HEK293 (cell line): ENCODE measurements at regions not wholly inside any gene's neighbourhood (a gene's known extent, or its start where the extent isn't known, plus 50 kb on each side); places are given as distances from the start of the nearest gene placed in this dataset.

Experiments used
- CTCF ChIA-PET: fragments of 350-600 bp; formaldehyde crosslinking; extraction: SDS; loops from one replicate; lab custom pipeline; 2021; ENCODE audit warnings: antibody characterized with exemption; lab: Yijun Ruan, JAX
- POLR2A ChIA-PET: fragments of 300-600 bp; formaldehyde crosslinking; extraction: SDS; loops from one replicate; lab custom pipeline; 2020; ENCODE audit warnings: antibody characterized with exemption, inconsistent platforms; lab: Yijun Ruan, JAX
- H3K27ac ChIP-seq: fragments of 200-500 bp; sonication (Bioruptor generic); 2 replicates; pipeline ENCODE4 v1.5.1; 2014; ENCODE audit warnings: low read depth, low read length, control low read depth, inconsistent platforms; ENCODE audit errors: extremely low read depth
- H3K36me3 ChIP-seq, 2 experiments: fragments of 200-500 bp in 1 of 2; sonication (Bioruptor generic) in 1 of 2; 1 replicate in 1 of 2; 2 replicates in 1 of 2; pipeline ENCODE4 v1.5.1; 2014 to 2017; ENCODE audit warnings: inconsistent platforms in 2 of 2, low read length in 2 of 2; ENCODE audit not compliant: control insufficient read depth in 2 of 2, insufficient read depth in 1 of 2
- H3K4me1 ChIP-seq: fragments of 200-500 bp; sonication (Bioruptor generic); 2 replicates; pipeline ENCODE4 v1.5.1; 2014; ENCODE audit warnings: mild to moderate bottlenecking, low read length, inconsistent platforms; ENCODE audit not compliant: control insufficient read depth, insufficient read depth
- H3K4me3 ChIP-seq: 2 replicates; pipeline ENCODE4 v1.5.1; 2011; ENCODE audit warnings: low read depth, mild to moderate bottlenecking, control low read depth, low read length, moderate library complexity
- H3K9me3 ChIP-seq: fragments of 200-500 bp; sonication (Bioruptor generic); 2 replicates; pipeline ENCODE4 v1.5.1; 2014; ENCODE audit warnings: low read depth, low read length, inconsistent platforms; ENCODE audit not compliant: control insufficient read depth, insufficient read depth
- AEBP2 ChIP-seq: fragments of 450-650 bp; formaldehyde crosslinking; IDR thresholded peaks from 2 replicates; pipeline ENCODE4 v1.5.1; 2016; ENCODE audit warnings: missing biosample characterization, missing genetic modification characterization, borderline replicate concordance
- BCL11B ChIP-seq: fragments of 450-650 bp; formaldehyde crosslinking; IDR thresholded peaks from 2 replicates; pipeline ENCODE4 v1.5.1; 2016; ENCODE audit warnings: low read depth, missing biosample characterization, missing genetic modification characterization
- FEZF1 ChIP-seq: fragments of 450-650 bp; formaldehyde crosslinking; IDR thresholded peaks from 2 replicates; pipeline ENCODE4 v1.5.1; 2016; ENCODE audit warnings: missing biosample characterization, missing genetic modification characterization
- GFI1B ChIP-seq: fragments of 450-650 bp; formaldehyde crosslinking; IDR thresholded peaks from 2 replicates; pipeline ENCODE4 v1.5.1; 2016; ENCODE audit warnings: missing biosample characterization, missing genetic modification characterization
- HOXD13 ChIP-seq: sonication (generic); formaldehyde crosslinking; IDR thresholded peaks from 2 replicates; pipeline ENCODE4 v1.8.0; 2022; ENCODE audit warnings: missing genetic modification reagents, borderline replicate concordance
- KLF7 ChIP-seq: fragments of 450-650 bp; formaldehyde crosslinking; IDR thresholded peaks from 2 replicates; pipeline ENCODE4 v1.5.1; 2016; ENCODE audit warnings: missing biosample characterization, missing genetic modification characterization, borderline replicate concordance
- MEIS1 ChIP-seq: sonication (generic); formaldehyde crosslinking; IDR thresholded peaks from 2 replicates; pipeline ENCODE4 v1.8.1; 2022; ENCODE audit warnings: missing genetic modification reagents, mild to moderate bottlenecking, borderline replicate concordance
- PRDM1 ChIP-seq: fragments of 450-650 bp; formaldehyde crosslinking; IDR thresholded peaks from 2 replicates; pipeline ENCODE4; 2016; ENCODE audit warnings: missing biosample characterization, missing genetic modification characterization
- SP2 ChIP-seq: fragments of 450-650 bp; formaldehyde crosslinking; IDR thresholded peaks from 2 replicates; pipeline ENCODE4 v1.5.1; 2016; ENCODE audit warnings: missing biosample characterization, missing genetic modification characterization
- SP3 ChIP-seq: fragments of 450-650 bp; formaldehyde crosslinking; IDR thresholded peaks from 2 replicates; pipeline ENCODE4 v1.5.1; 2016; ENCODE audit warnings: missing biosample characterization, missing genetic modification characterization
- YY2 ChIP-seq: fragments of 450-650 bp; formaldehyde crosslinking; IDR thresholded peaks from 2 replicates; pipeline ENCODE4 v1.5.1; 2016; ENCODE audit warnings: missing biosample characterization, missing genetic modification characterization
- ZBTB8A ChIP-seq: fragments of 450-650 bp; formaldehyde crosslinking; IDR thresholded peaks from 2 replicates; pipeline ENCODE4 v1.5.1; 2016; ENCODE audit warnings: missing biosample characterization, missing genetic modification characterization
- ZNF211 ChIP-seq: fragments of 450-650 bp; formaldehyde crosslinking; IDR thresholded peaks from 2 replicates; pipeline ENCODE4 v1.5.1; 2016; ENCODE audit warnings: low read depth, missing biosample characterization, missing genetic modification characterization
- ZNF266 ChIP-seq: fragments of 450-650 bp; formaldehyde crosslinking; IDR thresholded peaks from 2 replicates; pipeline ENCODE4 v1.5.1; 2016; ENCODE audit warnings: missing biosample characterization, missing genetic modification characterization, low read depth
- ZNF302 ChIP-seq: fragments of 450-650 bp; formaldehyde crosslinking; IDR thresholded peaks from 2 replicates; pipeline ENCODE4 v1.5.1; 2016; ENCODE audit warnings: missing biosample characterization, missing genetic modification characterization, low read depth
- ZNF335 ChIP-seq: fragments of 450-650 bp; formaldehyde crosslinking; conservative IDR thresholded peaks from 2 replicates; pipeline ENCODE4 v1.5.1; 2016; ENCODE audit warnings: missing biosample characterization, missing genetic modification characterization
- ZNF350 ChIP-seq: fragments of 450-650 bp; formaldehyde crosslinking; IDR thresholded peaks from 2 replicates; pipeline ENCODE4 v1.5.0; 2017; ENCODE audit warnings: missing biosample characterization, mild to moderate bottlenecking, missing genetic modification characterization
- ZNF366 ChIP-seq: fragments of 450-650 bp; formaldehyde crosslinking; conservative IDR thresholded peaks from 2 replicates; pipeline ENCODE4 v1.5.1; 2016; ENCODE audit warnings: missing biosample characterization, missing genetic modification characterization
- ZNF416 ChIP-seq: fragments of 450-650 bp; formaldehyde crosslinking; IDR thresholded peaks from 2 replicates; pipeline ENCODE4 v1.5.1; 2016; ENCODE audit warnings: missing biosample characterization, missing genetic modification characterization
- ZNF426 ChIP-seq: fragments of 450-650 bp; formaldehyde crosslinking; IDR thresholded peaks from 2 replicates; pipeline ENCODE4 v1.5.1; 2017; ENCODE audit warnings: missing biosample characterization, missing genetic modification characterization, mild to moderate bottlenecking, inconsistent platforms, moderate library complexity
- ZNF433 ChIP-seq: fragments of 450-650 bp; formaldehyde crosslinking; IDR thresholded peaks from 2 replicates; pipeline ENCODE4 v1.5.1; 2016; ENCODE audit warnings: missing biosample characterization, missing genetic modification characterization, low read depth
- ZNF514 ChIP-seq: fragments of 450-650 bp; formaldehyde crosslinking; IDR thresholded peaks from 2 replicates; pipeline ENCODE4 v1.5.1; 2016; ENCODE audit warnings: missing biosample characterization, missing genetic modification characterization
- ZNF544 ChIP-seq: fragments of 450-650 bp; formaldehyde crosslinking; IDR thresholded peaks from 2 replicates; pipeline ENCODE4 v1.5.0; 2017; ENCODE audit warnings: missing biosample characterization, missing genetic modification characterization
- ZNF555 ChIP-seq: fragments of 450-650 bp; formaldehyde crosslinking; conservative IDR thresholded peaks from 2 replicates; pipeline ENCODE4 v1.5.1; 2017; ENCODE audit warnings: missing biosample characterization, mild to moderate bottlenecking, missing genetic modification characterization, inconsistent platforms
- ZNF585B ChIP-seq: fragments of 450-650 bp; formaldehyde crosslinking; IDR thresholded peaks from 2 replicates; pipeline ENCODE4 v1.5.1; 2016; ENCODE audit warnings: missing biosample characterization, missing genetic modification characterization
- ZNF670 ChIP-seq: fragments of 450-650 bp; formaldehyde crosslinking; IDR thresholded peaks from 2 replicates; pipeline ENCODE4 v1.5.1; 2016; ENCODE audit warnings: missing biosample characterization, missing genetic modification characterization, low read depth
- ZNF776 ChIP-seq: fragments of 450-650 bp; formaldehyde crosslinking; IDR thresholded peaks from 2 replicates; pipeline ENCODE4 v1.5.0; 2017; ENCODE audit warnings: missing biosample characterization, missing genetic modification characterization, borderline replicate concordance
- ZNF830 ChIP-seq: fragments of 450-650 bp; IDR thresholded peaks from 2 replicates; pipeline ENCODE4 v1.5.0; 2018; ENCODE audit warnings: missing biosample characterization, missing genetic modification characterization, low read depth, mild to moderate bottlenecking, moderate library complexity
- ZSCAN5A ChIP-seq: fragments of 450-650 bp; formaldehyde crosslinking; IDR thresholded peaks from 2 replicates; pipeline ENCODE4 v1.5.1; 2016; ENCODE audit warnings: missing biosample characterization, missing genetic modification characterization
- TF ChIP-seq, protein P1 (sequence below): fragments of 450-650 bp; formaldehyde crosslinking; IDR thresholded peaks from 2 replicates; pipeline ENCODE4 v1.5.1; 2016; ENCODE audit warnings: missing biosample characterization, missing genetic modification characterization, low read depth
- TF ChIP-seq, protein P2 (sequence below): fragments of 450-650 bp; formaldehyde crosslinking; IDR thresholded peaks from 2 replicates; pipeline ENCODE4 v1.5.1; 2016; ENCODE audit warnings: missing biosample characterization, missing genetic modification characterization

GRCh38 chr3:103365467-103365866 is 930.7 kb downstream of the ZPLD1 start:
- Histone ChIP-seq H3K4me1 (no peaks in the 10 kb centered on the region), H3K4me3 (no peak overlapping the region), H3K27ac (no peak overlapping the region), H3K9me3 (no peaks in the 10 kb centered on the region), H3K36me3 (no peaks in the 10 kb centered on the region)
- ChIA-PET CTCF (no interaction called here), POLR2A (no interaction called here)
- TF ChIP-seq KLF7 (no peak), ZNF211 (tag by site-specific recombination) (no peak), ZNF776 (tag by site-specific recombination) (no peak), MEIS1 (CRISPR knock-in tag) (no peak)

DNA sequence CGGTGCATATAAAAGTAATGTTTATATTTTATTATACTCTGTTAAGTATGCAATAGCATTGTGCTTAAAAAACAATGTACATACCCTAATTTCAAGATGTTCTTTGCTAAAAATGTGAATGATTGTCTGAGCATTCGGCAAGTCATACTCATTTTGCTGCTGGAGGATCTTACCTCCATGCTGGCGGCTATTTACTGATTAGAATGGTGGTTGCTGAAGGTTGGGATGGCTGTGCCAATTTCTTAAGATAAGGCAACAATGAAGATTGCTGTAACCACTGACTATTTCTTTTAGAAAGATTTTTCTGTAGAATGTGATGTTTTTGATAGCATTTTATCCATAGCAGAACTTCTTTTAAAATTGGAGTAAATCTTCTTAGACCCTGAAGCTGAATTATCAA is 932.7 kb downstream of the ZPLD1 start:
- POLR2A ChIA-PET = no interaction called here
- CTCF ChIA-PET = no interaction called here

DNA sequence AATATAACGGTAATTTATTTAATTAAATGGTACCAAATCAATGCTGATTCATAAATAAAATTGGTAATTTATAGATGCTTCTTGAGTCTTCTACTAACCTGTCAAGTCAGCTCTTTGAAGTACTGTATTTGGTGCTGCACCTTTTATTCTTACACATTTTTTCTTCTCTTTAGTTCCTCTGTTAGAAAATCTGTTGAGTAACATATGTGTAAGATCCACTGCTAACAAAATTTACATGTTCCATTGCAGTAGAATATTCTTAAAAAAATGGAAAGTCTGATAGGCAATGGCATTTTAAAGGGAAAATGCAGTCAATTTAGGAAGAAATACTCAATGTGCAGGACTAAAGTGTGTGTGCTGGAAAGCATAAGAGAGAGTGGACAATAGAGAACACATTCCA is 936.6 kb downstream of the ZPLD1 start:
- ChIA-PET CTCF (no interaction called here), POLR2A (no interaction called here)
- no peak for TF ChIP-seq SP2 (tag by site-specific recombination)
- TF ChIP-seq ZNF555 = no peak
- TF ChIP-seq, protein P1, sequence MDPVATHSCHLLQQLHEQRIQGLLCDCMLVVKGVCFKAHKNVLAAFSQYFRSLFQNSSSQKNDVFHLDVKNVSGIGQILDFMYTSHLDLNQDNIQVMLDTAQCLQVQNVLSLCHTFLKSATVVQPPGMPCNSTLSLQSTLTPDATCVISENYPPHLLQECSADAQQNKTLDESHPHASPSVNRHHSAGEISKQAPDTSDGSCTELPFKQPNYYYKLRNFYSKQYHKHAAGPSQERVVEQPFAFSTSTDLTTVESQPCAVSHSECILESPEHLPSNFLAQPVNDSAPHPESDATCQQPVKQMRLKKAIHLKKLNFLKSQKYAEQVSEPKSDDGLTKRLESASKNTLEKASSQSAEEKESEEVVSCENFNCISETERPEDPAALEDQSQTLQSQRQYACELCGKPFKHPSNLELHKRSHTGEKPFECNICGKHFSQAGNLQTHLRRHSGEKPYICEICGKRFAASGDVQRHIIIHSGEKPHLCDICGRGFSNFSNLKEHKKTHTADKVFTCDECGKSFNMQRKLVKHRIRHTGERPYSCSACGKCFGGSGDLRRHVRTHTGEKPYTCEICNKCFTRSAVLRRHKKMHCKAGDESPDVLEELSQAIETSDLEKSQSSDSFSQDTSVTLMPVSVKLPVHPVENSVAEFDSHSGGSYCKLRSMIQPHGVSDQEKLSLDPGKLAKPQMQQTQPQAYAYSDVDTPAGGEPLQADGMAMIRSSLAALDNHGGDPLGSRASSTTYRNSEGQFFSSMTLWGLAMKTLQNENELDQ (tag by site-specific recombination) = no peak
- TF ChIP-seq FEZF1 (tag by site-specific recombination) = no peak
- TF ChIP-seq AEBP2 (tag by site-specific recombination) = no peak
- TF ChIP-seq ZNF544 (tag by site-specific recombination) = no peak
- TF ChIP-seq ZNF350 (tag by site-specific recombination) = no peak
- TF ChIP-seq ZNF830 (tag by site-specific recombination) = no peak
- TF ChIP-seq, protein P2, sequence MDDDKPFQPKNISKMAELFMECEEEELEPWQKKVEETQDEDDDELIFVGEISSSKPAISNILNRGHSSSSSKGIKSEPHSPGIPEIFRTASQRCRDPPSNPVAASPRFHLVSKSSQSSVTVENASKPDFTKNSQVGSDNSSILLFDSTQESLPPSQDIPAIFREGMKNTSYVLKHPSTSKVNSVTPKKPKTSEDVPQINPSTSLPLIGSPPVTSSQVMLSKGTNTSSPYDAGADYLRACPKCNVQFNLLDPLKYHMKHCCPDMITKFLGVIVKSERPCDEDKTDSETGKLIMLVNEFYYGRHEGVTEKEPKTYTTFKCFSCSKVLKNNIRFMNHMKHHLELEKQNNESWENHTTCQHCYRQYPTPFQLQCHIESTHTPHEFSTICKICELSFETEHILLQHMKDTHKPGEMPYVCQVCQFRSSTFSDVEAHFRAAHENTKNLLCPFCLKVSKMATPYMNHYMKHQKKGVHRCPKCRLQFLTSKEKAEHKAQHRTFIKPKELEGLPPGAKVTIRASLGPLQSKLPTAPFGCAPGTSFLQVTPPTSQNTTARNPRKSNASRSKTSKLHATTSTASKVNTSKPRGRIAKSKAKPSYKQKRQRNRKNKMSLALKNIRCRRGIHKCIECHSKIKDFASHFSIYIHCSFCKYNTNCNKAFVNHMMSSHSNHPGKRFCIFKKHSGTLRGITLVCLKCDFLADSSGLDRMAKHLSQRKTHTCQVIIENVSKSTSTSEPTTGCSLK (tag by site-specific recombination) = no peak
- Histone ChIP-seq H3K4me3 (no peak overlapping the region), H3K4me1 (no peaks in the 10 kb centered on the region), H3K36me3 (no peaks in the 10 kb centered on the region), H3K9me3 (no peaks in the 10 kb centered on the region), H3K27ac (no peak overlapping the region)

More for the DNA sequence above, 932.7 kb downstream of the ZPLD1 start:
- no peaks in the 10 kb centered on the region for H3K36me3 ChIP-seq
- no peak overlapping the region for H3K4me3 ChIP-seq
- H3K27ac ChIP-seq = no peak overlapping the region
- H3K9me3 ChIP-seq = no peaks in the 10 kb centered on the region
- TF ChIP-seq PRDM1 (tag by site-specific recombination) = no peak
- TF ChIP-seq ZNF266 (tag by site-specific recombination) = no peak
- no peak for TF ChIP-seq YY2
- no peak for TF ChIP-seq ZNF335 (tag by site-specific recombination)
- no peak for TF ChIP-seq ZNF416
- TF ChIP-seq ZNF776 (tag by site-specific recombination) = no peak
- no peak for TF ChIP-seq ZNF514 (tag by site-specific recombination)
- TF ChIP-seq ZNF426 (tag by site-specific recombination) = no peak
- no peak for TF ChIP-seq GFI1B (tag by site-specific recombination)
- no peak for TF ChIP-seq ZNF585B (tag by site-specific recombination)
- TF ChIP-seq HOXD13 (CRISPR knock-in tag) = no peak
- TF ChIP-seq ZNF302 (tag by site-specific recombination) = no peak
- no peak for TF ChIP-seq ZSCAN5A
- TF ChIP-seq ZBTB8A = no peak
- no peak for TF ChIP-seq SP3 (tag by site-specific recombination)
- TF ChIP-seq ZNF670 (tag by site-specific recombination) = no peak
- no peak for TF ChIP-seq ZNF433 (tag by site-specific recombination)
- TF ChIP-seq BCL11B = no peak
- TF ChIP-seq ZNF366 (tag by site-specific recombination) = no peak
- no peaks in the 10 kb centered on the region for H3K4me1 ChIP-seq
